ENCODE measurements at regions not wholly inside any gene's neighbourhood (a gene's known extent, or its start where the extent isn't known, plus 50 kb on each side); places are given as distances from the start of the nearest gene placed in this dataset.

- H2AFZ ChIP-seq (ENCODE audit: low read depth, low read length) = no peak overlapping the region
- no peaks in the 10 kb centered on the region for H3K4me1 ChIP-seq (ENCODE audit: insufficient read depth, low read length)
- H3K9me3 ChIP-seq (ENCODE audit: low read length) = no peaks in the 10 kb centered on the region
- H3K36me3 ChIP-seq (ENCODE audit: insufficient read depth, low read length) = no peaks in the 10 kb centered on the region
- no peak overlapping the region for H3K4me3 ChIP-seq (ENCODE audit: low read length)
- H3K27me3 ChIP-seq (ENCODE audit: insufficient read depth, low read length) = no peaks in the 10 kb centered on the region
Measured at GRCh38 chr14:98293576-98293975, 978.4 kb downstream of the BCL11B start.

GRCh38 chr14:98296895-98297294, 975.1 kb downstream of the BCL11B start:
- H3K36me3 ChIP-seq (ENCODE audit: insufficient read depth, low read length) = no peaks in the 10 kb centered on the region
- H3K27me3 ChIP-seq (ENCODE audit: insufficient read depth, low read length) = no peaks in the 10 kb centered on the region
- no peaks in the 10 kb centered on the region for H3K9me3 ChIP-seq (ENCODE audit: low read length)
- H3K4me3 ChIP-seq (ENCODE audit: low read length) = no peak overlapping the region
- no peak overlapping the region for H2AFZ ChIP-seq (ENCODE audit: low read depth, low read length)
- H3K4me1 ChIP-seq (ENCODE audit: insufficient read depth, low read length) = no peaks in the 10 kb centered on the region

- H3K4me3 ChIP-seq (ENCODE audit: low read length) = no peak overlapping the region
Measured at GRCh38 chr14:98297567-98297966, 974.4 kb downstream of the BCL11B start.

GRCh38 chr14:98298481-98299244, 973.3 kb downstream of the BCL11B start:
- Histone ChIP-seq H3K4me1 (ENCODE audit: insufficient read depth, low read length) (no peaks in the 10 kb centered on the region), H3K9me3 (ENCODE audit: low read length) (no peaks in the 10 kb centered on the region), H3K4me3 (ENCODE audit: low read length) (no peak overlapping the region), H3K36me3 (ENCODE audit: insufficient read depth, low read length) (no peaks in the 10 kb centered on the region), H2AFZ (ENCODE audit: low read depth, low read length) (no peak overlapping the region), H3K27me3 (ENCODE audit: insufficient read depth, low read length) (no peaks in the 10 kb centered on the region)

More at GRCh38 chr14:98297567-98297966, 974.4 kb downstream of the BCL11B start:
- Histone ChIP-seq H3K27me3 (ENCODE audit: insufficient read depth, low read length) (no peaks in the 10 kb centered on the region), H3K36me3 (ENCODE audit: insufficient read depth, low read length) (no peaks in the 10 kb centered on the region), H3K4me1 (ENCODE audit: insufficient read depth, low read length) (no peaks in the 10 kb centered on the region), H3K9me3 (ENCODE audit: low read length) (no peaks in the 10 kb centered on the region), H2AFZ (ENCODE audit: low read depth, low read length) (no peak overlapping the region)

GRCh38 chr14:98301681-98302080, 970.3 kb downstream of the BCL11B start:
- Histone ChIP-seq H2AFZ (ENCODE audit: low read depth, low read length) (no peak overlapping the region), H3K36me3 (ENCODE audit: insufficient read depth, low read length) (no peaks in the 10 kb centered on the region), H3K9me3 (ENCODE audit: low read length) (no peaks in the 10 kb centered on the region), H3K4me1 (ENCODE audit: insufficient read depth, low read length) (no peaks in the 10 kb centered on the region), H3K4me3 (ENCODE audit: low read length) (no peak overlapping the region), H3K27me3 (ENCODE audit: insufficient read depth, low read length) (no peaks in the 10 kb centered on the region)

GRCh38 chr14:98304574-98304973, 967.4 kb downstream of the BCL11B start:
- Histone ChIP-seq H3K4me1 (ENCODE audit: insufficient read depth, low read length) (no peaks in the 10 kb centered on the region), H3K36me3 (ENCODE audit: insufficient read depth, low read length) (no peaks in the 10 kb centered on the region), H3K27me3 (ENCODE audit: insufficient read depth, low read length) (no peaks in the 10 kb centered on the region), H3K9me3 (ENCODE audit: low read length) (no peaks in the 10 kb centered on the region), H3K4me3 (ENCODE audit: low read length) (no peak overlapping the region), H2AFZ (ENCODE audit: low read depth, low read length) (no peak overlapping the region)

GRCh38 chr14:98309591-98309990, 962.4 kb downstream of the BCL11B start:
- Histone ChIP-seq H3K4me1 (ENCODE audit: insufficient read depth, low read length) (no peaks in the 10 kb centered on the region), H3K27me3 (ENCODE audit: insufficient read depth, low read length) (no peaks in the 10 kb centered on the region), H2AFZ (ENCODE audit: low read depth, low read length) (no peak overlapping the region)

GRCh38 chr14:98312006-98312405, 960.0 kb downstream of the BCL11B start:
- no peaks in the 10 kb centered on the region for H3K9me3 ChIP-seq (ENCODE audit: low read length)
- no peaks in the 10 kb centered on the region for H3K27me3 ChIP-seq (ENCODE audit: insufficient read depth, low read length)
- H3K4me1 ChIP-seq (ENCODE audit: insufficient read depth, low read length) = no peaks in the 10 kb centered on the region
- no peaks in the 10 kb centered on the region for H3K36me3 ChIP-seq (ENCODE audit: insufficient read depth, low read length)
- H3K4me3 ChIP-seq (ENCODE audit: low read length) = no peak overlapping the region
- H2AFZ ChIP-seq (ENCODE audit: low read depth, low read length) = no peak overlapping the region

More at GRCh38 chr14:98309591-98309990, 962.4 kb downstream of the BCL11B start:
- H3K9me3 ChIP-seq (ENCODE audit: low read length) = no peaks in the 10 kb centered on the region
- H3K4me3 ChIP-seq (ENCODE audit: low read length) = no peak overlapping the region
- H3K36me3 ChIP-seq (ENCODE audit: insufficient read depth, low read length) = no peaks in the 10 kb centered on the region

GRCh38 chr14:98321841-98322240, 950.2 kb downstream of the BCL11B start:
- H3K4me3 ChIP-seq (ENCODE audit: low read length) = no peak overlapping the region
- H3K4me1 ChIP-seq (ENCODE audit: insufficient read depth, low read length) = no peaks in the 10 kb centered on the region
- no peak overlapping the region for H2AFZ ChIP-seq (ENCODE audit: low read depth, low read length)
- H3K9me3 ChIP-seq (ENCODE audit: low read length) = no peaks in the 10 kb centered on the region
- no peaks in the 10 kb centered on the region for H3K27me3 ChIP-seq (ENCODE audit: insufficient read depth, low read length)
- no peaks in the 10 kb centered on the region for H3K36me3 ChIP-seq (ENCODE audit: insufficient read depth, low read length)

GRCh38 chr14:98323836-98324235, 948.2 kb downstream of the BCL11B start:
- no peaks in the 10 kb centered on the region for H3K36me3 ChIP-seq (ENCODE audit: insufficient read depth, low read length)

GRCh38 chr14:98325761-98326160, 946.2 kb downstream of the BCL11B start:
- Histone ChIP-seq H3K4me3 (ENCODE audit: low read length) (no peak overlapping the region), H3K27me3 (ENCODE audit: insufficient read depth, low read length) (no peaks in the 10 kb centered on the region), H3K9me3 (ENCODE audit: low read length) (no peaks in the 10 kb centered on the region), H3K36me3 (ENCODE audit: insufficient read depth, low read length) (no peaks in the 10 kb centered on the region), H2AFZ (ENCODE audit: low read depth, low read length) (no peak overlapping the region), H3K4me1 (ENCODE audit: insufficient read depth, low read length) (no peaks in the 10 kb centered on the region)

More at GRCh38 chr14:98323836-98324235, 948.2 kb downstream of the BCL11B start:
- Histone ChIP-seq H3K9me3 (ENCODE audit: low read length) (no peaks in the 10 kb centered on the region), H3K4me3 (ENCODE audit: low read length) (no peak overlapping the region), H3K4me1 (ENCODE audit: insufficient read depth, low read length) (no peaks in the 10 kb centered on the region), H2AFZ (ENCODE audit: low read depth, low read length) (no peak overlapping the region), H3K27me3 (ENCODE audit: insufficient read depth, low read length) (no peaks in the 10 kb centered on the region)

- no peaks in the 10 kb centered on the region for H3K4me1 ChIP-seq (ENCODE audit: insufficient read depth, low read length)
- H3K9me3 ChIP-seq (ENCODE audit: low read length) = no peaks in the 10 kb centered on the region
- H3K4me3 ChIP-seq (ENCODE audit: low read length) = no peak overlapping the region
- no peaks in the 10 kb centered on the region for H3K27me3 ChIP-seq (ENCODE audit: insufficient read depth, low read length)
- H3K36me3 ChIP-seq (ENCODE audit: insufficient read depth, low read length) = no peaks in the 10 kb centered on the region
- H2AFZ ChIP-seq (ENCODE audit: low read depth, low read length) = no peak overlapping the region
Measured at GRCh38 chr14:98328496-98328895, 943.5 kb downstream of the BCL11B start.

- Histone ChIP-seq H2AFZ (ENCODE audit: low read depth, low read length) (no peak overlapping the region), H3K4me1 (ENCODE audit: insufficient read depth, low read length) (no peaks in the 10 kb centered on the region), H3K27me3 (ENCODE audit: insufficient read depth, low read length) (no peaks in the 10 kb centered on the region), H3K4me3 (ENCODE audit: low read length) (no peak overlapping the region), H3K9me3 (ENCODE audit: low read length) (no peaks in the 10 kb centered on the region), H3K36me3 (ENCODE audit: insufficient read depth, low read length) (no peaks in the 10 kb centered on the region)
Measured at GRCh38 chr14:98334186-98334585, 937.8 kb downstream of the BCL11B start.

GRCh38 chr14:98341211-98341610, 930.8 kb downstream of the BCL11B start:
- Histone ChIP-seq H3K9me3 (ENCODE audit: low read length) (no peaks in the 10 kb centered on the region), H2AFZ (ENCODE audit: low read depth, low read length) (no peak overlapping the region), H3K4me3 (ENCODE audit: low read length) (no peak overlapping the region), H3K4me1 (ENCODE audit: insufficient read depth, low read length) (peaks cover 5% of the 10 kb centered on the region), H3K27me3 (ENCODE audit: insufficient read depth, low read length) (no peaks in the 10 kb centered on the region), H3K36me3 (ENCODE audit: insufficient read depth, low read length) (no peaks in the 10 kb centered on the region)

All from neuron (in vitro differentiated cells).